CD4-positive, alpha-beta T cell (primary cell): ENCODE measurements at regions not wholly inside any gene's neighbourhood (a gene's known extent, or its start where the extent isn't known, plus 50 kb on each side); places are given as distances from the start of the nearest gene placed in this dataset.

ENCODE experiments used
- ATAC-seq: fragments of 200-7000 bp; cut with Tn5 transposase; one replicate; pipeline ENCODE4 v1.10.0; 2022; ENCODE audit warnings: mild to moderate bottlenecking; ENCODE audit not compliant: poor library complexity
- CTCF ChIA-PET: fragments of 350-600 bp; sonication (Branson Sonifier 250); formaldehyde crosslinking; loops from one replicate; lab custom pipeline; 2021; ENCODE audit warnings: antibody characterized with exemption, inconsistent platforms; lab: Charles Lee
- POLR2A ChIA-PET: fragments of 350-600 bp; sonication (Branson Sonifier 250); formaldehyde crosslinking; loops from one replicate; lab custom pipeline; 2021; ENCODE audit warnings: antibody characterized with exemption, inconsistent platforms; lab: Charles Lee
- DNase-seq, 14 experiments: peaks; one replicate each; pipeline ENCODE4 v3.0.0-alpha.2; 2013 to 2020; ENCODE audit warnings: mixed read lengths in 2 of 14
- H3K27ac ChIP-seq, 2 donors: one replicate each; pipeline versions ENCODE4 v1.5.1 to v1.7.0; 2013; ENCODE audit warnings: low read length in 2 of 2, low read depth in 1 of 2, mild to moderate bottlenecking in 1 of 2
- H3K27me3 ChIP-seq, 2 experiments: 1 replicate in 1 of 2; 2 replicates in 1 of 2; pipeline versions ENCODE4 v1.6.1 to v1.7.0; 2013; ENCODE audit warnings: low read length in 2 of 2, control low read depth in 1 of 2, mild to moderate bottlenecking in 1 of 2, moderate library complexity in 1 of 2; ENCODE audit not compliant: insufficient read depth in 2 of 2, control insufficient read depth in 1 of 2
- H3K36me3 ChIP-seq: one replicate; pipeline ENCODE4 v1.6.1; 2013; ENCODE audit warnings: low read length, control low read depth; ENCODE audit not compliant: insufficient read depth
- H3K4me1 ChIP-seq: one replicate; pipeline ENCODE4 v1.6.1; 2013; ENCODE audit warnings: low read length, control low read depth; ENCODE audit not compliant: insufficient read depth
- H3K4me3 ChIP-seq: one replicate; pipeline ENCODE4 v1.5.1; 2013; ENCODE audit warnings: mild to moderate bottlenecking, low read length, moderate library complexity
- H3K9me3 ChIP-seq, 2 experiments: 1 replicate in 1 of 2; 2 replicates in 1 of 2; pipeline versions ENCODE4 v1.6.1 to v1.7.0; 2013; ENCODE audit warnings: low read length in 2 of 2, mild to moderate bottlenecking in 2 of 2, control low read depth in 1 of 2, moderate library complexity in 1 of 2; ENCODE audit not compliant: control insufficient read depth in 1 of 2, insufficient read depth in 1 of 2
- H3K27ac Mint-ChIP-seq: one replicate; pipeline ENCODE4 v1.8.0; 2020; ENCODE audit warnings: mixed read lengths
- H3K27me3 Mint-ChIP-seq: one replicate; pipeline ENCODE4 v1.8.0; 2021; ENCODE audit warnings: mixed read lengths
- H3K36me3 Mint-ChIP-seq: one replicate; pipeline ENCODE4 v1.8.0; 2021; ENCODE audit warnings: low read depth, mixed read lengths
- H3K4me1 Mint-ChIP-seq: one replicate; pipeline ENCODE4 v1.8.0; 2021; ENCODE audit warnings: low read depth, mixed read lengths
- H3K4me3 Mint-ChIP-seq: one replicate; pipeline ENCODE4 v1.8.0; 2020; ENCODE audit warnings: mild to moderate bottlenecking, mixed read lengths
- H3K9me3 Mint-ChIP-seq: one replicate; pipeline ENCODE4 v1.8.0; 2020; ENCODE audit warnings: mixed read lengths
- CTCF ChIP-seq: fragments of 200-600 bp; IDR thresholded peaks from one replicate; pipeline ENCODE4 v1.8.0; 2022; ENCODE audit warnings: antibody characterized with exemption, mild to moderate bottlenecking
- intact Hi-C, 2 experiments: fragments of 100-400 bp; cut with DNase I in 1 of 2; cut with micrococcal nuclease in 1 of 2; formaldehyde crosslinking; loops; one replicate each; pipeline versions ENCODE4 v1.15.1 to v1.9.0; 2023 to 2025; cut with DNase I, micrococcal nuclease

- Histone ChIP-seq H3K36me3 (no peaks in the 10 kb centered on the region), H3K27ac (no peak overlapping the region), H3K9me3 (peaks cover 0 to 5% of the 10 kb centered on the region in 2 experiments), H3K4me3 (no peak overlapping the region), H3K4me1 (no peaks in the 10 kb centered on the region), H3K27me3 (peaks cover 0 to 12% of the 10 kb centered on the region in 2 experiments)
- no peaks in the 10 kb centered on the region for H3K4me1 Mint-ChIP-seq
- ATAC-seq = no peak
- intact Hi-C loops = no loop called here
- ChIA-PET POLR2A (no interaction called here), CTCF (no interaction called here)
- H3K9me3 Mint-ChIP-seq = peaks cover 5% of the 10 kb centered on the region
- no peaks in the 10 kb centered on the region for H3K36me3 Mint-ChIP-seq
- peaks cover 36% of the 10 kb centered on the region for H3K27me3 Mint-ChIP-seq
- no peak for TF ChIP-seq CTCF
- H3K27ac Mint-ChIP-seq = no peak overlapping the region
- DNase-seq = no peak
- H3K4me3 Mint-ChIP-seq = no peak overlapping the region
These were observed 169.8 kb downstream of the ANKRD60 start for GRCh38 chr20:58058421-58059259.

GRCh38 chr20:58056921-58057686 is 171.3 kb downstream of the ANKRD60 start:
- H3K36me3 ChIP-seq = no peaks in the 10 kb centered on the region
- H3K4me3 ChIP-seq = no peak overlapping the region
- ATAC-seq (no peak), DNase-seq (no peak)
- peaks cover 0 to 12% of the 10 kb centered on the region in 2 experiments for H3K27me3 ChIP-seq
- Mint-ChIP-seq H3K27me3 (peaks cover 42% of the 10 kb centered on the region), H3K9me3 (no peaks in the 10 kb centered on the region), H3K4me1 (no peaks in the 10 kb centered on the region), H3K4me3 (no peak overlapping the region), H3K36me3 (no peaks in the 10 kb centered on the region), H3K27ac (no peak overlapping the region)
- H3K4me1 ChIP-seq = no peaks in the 10 kb centered on the region
- intact Hi-C loops = no loop called here
- no peak overlapping the region for H3K27ac ChIP-seq
- CTCF ChIA-PET = no interaction called here
- POLR2A ChIA-PET = no interaction called here
- no peak for TF ChIP-seq CTCF
- peaks cover 0 to 5% of the 10 kb centered on the region in 2 experiments for H3K9me3 ChIP-seq

- H3K4me3 Mint-ChIP-seq = no peak overlapping the region
- peaks cover 5% of the 10 kb centered on the region in 2 experiments for H3K9me3 ChIP-seq
- no peaks in the 10 kb centered on the region for H3K36me3 Mint-ChIP-seq
- no peak overlapping the region for H3K27ac Mint-ChIP-seq
- H3K4me3 ChIP-seq = no peak overlapping the region
- intact Hi-C loops = no loop called here
- ChIA-PET POLR2A (no interaction called here), CTCF (no interaction called here)
- ATAC-seq (no peak), DNase-seq (no peak)
- no peaks in the 10 kb centered on the region for H3K36me3 ChIP-seq
- TF ChIP-seq CTCF = no peak
- H3K27ac ChIP-seq = no peak overlapping the region
- peaks cover 5% of the 10 kb centered on the region for H3K9me3 Mint-ChIP-seq
- H3K27me3 Mint-ChIP-seq = peaks cover 42% of the 10 kb centered on the region
- H3K27me3 ChIP-seq = peaks cover 0 to 12% of the 10 kb centered on the region in 2 experiments
- no peaks in the 10 kb centered on the region for H3K4me1 Mint-ChIP-seq
- H3K4me1 ChIP-seq = no peaks in the 10 kb centered on the region
These were observed 172.3 kb downstream of the ANKRD60 start for GRCh38 chr20:58056021-58056591.
